Glutamatergic neuron (in vitro differentiated cells): ENCODE measurements at regions not wholly inside any gene's neighbourhood (a gene's known extent, or its start where the extent isn't known, plus 50 kb on each side); places are given as distances from the start of the nearest gene placed in this dataset.

Experiments used
- DNase-seq: peaks from one replicate; pipeline ENCODE4 v3.0.0; 2022
- H3K27ac Mint-ChIP-seq: one replicate; pipeline ENCODE4 v1.8.0; 2020; ENCODE audit warnings: mild to moderate bottlenecking, mixed read lengths, inconsistent platforms; ENCODE audit not compliant: unreplicated experiment
- H3K27me3 Mint-ChIP-seq: one replicate; pipeline ENCODE4 v1.8.0; 2020; ENCODE audit warnings: mild to moderate bottlenecking, moderate library complexity, mixed read lengths, inconsistent platforms; ENCODE audit not compliant: unreplicated experiment
- H3K36me3 Mint-ChIP-seq: one replicate; pipeline ENCODE4 v1.8.0; 2020; ENCODE audit warnings: mild to moderate bottlenecking, mixed read lengths, inconsistent platforms; ENCODE audit not compliant: unreplicated experiment
- H3K4me1 Mint-ChIP-seq: one replicate; pipeline ENCODE4 v1.8.0; 2020; ENCODE audit warnings: mild to moderate bottlenecking, low read depth, mixed read lengths, inconsistent platforms; ENCODE audit not compliant: unreplicated experiment
- H3K4me3 Mint-ChIP-seq: one replicate; pipeline ENCODE4 v1.8.0; 2020; ENCODE audit warnings: mild to moderate bottlenecking, mixed read lengths, inconsistent platforms; ENCODE audit not compliant: unreplicated experiment
- H3K9me3 Mint-ChIP-seq: one replicate; pipeline ENCODE4 v1.8.0; 2020; ENCODE audit warnings: mild to moderate bottlenecking, moderate library complexity, mixed read lengths, inconsistent platforms; ENCODE audit not compliant: unreplicated experiment
- CTCF ChIP-seq: fragments of 200-600 bp; sonication (generic); IDR thresholded peaks from one replicate; pipeline ENCODE4 v1.5.0; 2021; ENCODE audit not compliant: partially characterized antibody, unreplicated experiment

DNA sequence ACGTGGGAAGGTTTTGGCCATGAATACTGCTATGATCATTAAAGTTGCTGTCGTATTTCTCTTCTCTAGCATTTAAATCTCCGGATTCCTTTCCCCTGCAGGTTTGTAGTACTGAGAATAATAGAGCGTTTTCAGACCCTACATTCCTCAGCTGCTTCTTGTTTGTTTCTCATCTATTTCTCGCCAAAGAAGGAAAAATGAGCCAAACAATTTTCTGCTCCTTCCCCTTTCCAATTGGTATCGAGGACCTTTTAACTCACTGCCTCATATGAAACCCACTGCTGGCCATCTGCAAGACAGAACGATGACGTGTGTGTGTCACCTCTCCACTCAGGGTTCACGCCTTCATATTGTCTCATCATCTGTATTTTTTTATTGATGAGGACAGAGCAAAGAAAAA, 689.4 kb upstream of the WWC1 start:
- Mint-ChIP-seq H3K36me3 (no peaks in the 10 kb centered on the region), H3K27ac (no peak overlapping the region), H3K4me1 (peaks cover 4% of the 10 kb centered on the region), H3K27me3 (no peaks in the 10 kb centered on the region), H3K4me3 (no peak overlapping the region), H3K9me3 (no peaks in the 10 kb centered on the region)
- no peak for TF ChIP-seq CTCF
- DNase-seq = no peak

DNA sequence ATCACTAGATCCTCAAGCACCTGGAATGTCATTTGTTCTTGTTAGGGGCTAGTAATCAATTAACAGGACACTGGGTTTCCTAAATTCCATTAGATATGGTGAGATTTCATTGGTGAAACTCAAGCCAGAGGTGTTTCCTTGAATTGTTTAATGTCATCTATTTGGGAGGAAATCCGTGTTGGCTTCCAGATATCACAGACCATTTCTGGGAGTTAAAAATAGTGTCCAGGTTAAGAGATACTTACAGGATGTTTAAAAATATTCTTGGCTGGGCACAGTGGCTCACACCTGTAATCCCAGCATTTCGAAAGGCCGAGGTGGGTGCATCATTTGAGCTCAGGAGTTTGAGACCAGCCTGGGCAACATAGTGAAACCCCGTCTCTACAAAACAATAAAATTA, 688.3 kb upstream of the WWC1 start:
- no peaks in the 10 kb centered on the region for H3K27me3 Mint-ChIP-seq
- DNase-seq = no peak
- no peaks in the 10 kb centered on the region for H3K36me3 Mint-ChIP-seq
- H3K4me3 Mint-ChIP-seq = no peak overlapping the region
- H3K4me1 Mint-ChIP-seq = peaks cover 4% of the 10 kb centered on the region
- H3K9me3 Mint-ChIP-seq = no peaks in the 10 kb centered on the region
- no peak for TF ChIP-seq CTCF
- H3K27ac Mint-ChIP-seq = no peak overlapping the region

DNA sequence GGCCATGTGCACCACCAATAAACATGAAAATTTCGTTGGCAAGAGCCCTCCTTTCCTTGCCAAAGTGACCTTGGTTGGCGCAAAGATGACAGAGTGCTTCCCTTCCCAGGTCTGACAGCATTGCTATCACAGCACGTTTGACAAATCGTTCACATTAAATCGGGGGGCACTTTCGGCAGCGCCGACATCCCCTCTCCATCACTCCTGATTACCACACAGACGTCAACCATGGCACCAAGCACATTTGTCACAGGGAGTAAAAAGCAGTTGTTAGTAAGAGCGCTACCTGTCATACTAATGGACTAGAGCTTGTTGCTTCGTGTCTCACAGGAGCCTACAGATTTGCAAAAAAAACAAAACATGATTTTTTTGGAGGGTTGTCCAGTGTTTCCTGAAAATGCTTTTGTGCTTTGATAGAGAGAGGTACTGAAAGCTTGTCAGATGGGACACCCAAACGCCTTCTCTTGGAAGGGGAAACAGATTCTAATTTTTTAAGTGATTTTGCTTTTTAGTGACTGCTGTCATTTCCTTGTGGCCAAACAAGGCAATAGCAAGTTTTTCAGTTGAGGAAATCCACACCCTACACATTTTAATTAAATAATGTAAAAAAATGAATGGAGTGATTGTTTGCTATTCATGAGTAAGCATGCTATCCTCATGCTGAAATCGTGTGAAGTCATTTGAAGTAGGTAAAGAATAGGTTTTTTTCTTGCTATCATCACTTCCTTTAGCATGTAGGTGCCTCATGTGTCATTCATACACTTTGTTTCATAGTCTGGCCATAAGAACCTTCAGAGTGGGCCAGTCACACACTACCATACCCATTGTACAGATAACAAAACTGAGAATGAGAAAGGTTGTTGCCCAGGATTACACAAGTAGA, 682.8 kb upstream of the WWC1 start:
- H3K36me3 Mint-ChIP-seq = no peaks in the 10 kb centered on the region
- H3K4me1 Mint-ChIP-seq = no peaks in the 10 kb centered on the region
- H3K27ac Mint-ChIP-seq = no peak overlapping the region
- TF ChIP-seq CTCF = peak; percentile 54
- no peaks in the 10 kb centered on the region for H3K27me3 Mint-ChIP-seq
- H3K9me3 Mint-ChIP-seq = no peaks in the 10 kb centered on the region
- no peak overlapping the region for H3K4me3 Mint-ChIP-seq
- no peak for DNase-seq

- Mint-ChIP-seq H3K9me3 (no peaks in the 10 kb centered on the region), H3K27me3 (no peaks in the 10 kb centered on the region)
These were observed 677.0 kb upstream of the WWC1 start for GRCh38 chr5:167614294-167615021.

More at GRCh38 chr5:167614294-167615021, 677.0 kb upstream of the WWC1 start:
- Mint-ChIP-seq H3K27ac (no peak overlapping the region), H3K4me1 (peaks cover 13% of the 10 kb centered on the region), H3K4me3 (no peak overlapping the region), H3K36me3 (no peaks in the 10 kb centered on the region)
- DNase-seq = no peak
- no peak for TF ChIP-seq CTCF
